ENCODE measurements at regions not wholly inside any gene's neighbourhood (a gene's known extent, or its start where the extent isn't known, plus 50 kb on each side); places are given as distances from the start of the nearest gene placed in this dataset.

- Histone ChIP-seq H4K20me1 (no peaks in the 10 kb centered on the region), H3K4me3 (no peak overlapping the region), H3K4me2 (peak overlapping the region in 2 of 11 experiments; percentile 3 to 11; a peak in 2 of 22 replicates), H3K9ac (no peak overlapping the region), H3K9me3 (replicated peaks in 1 of 11) (no peaks in the 10 kb centered on the region), H3K27me3 (no peaks in the 10 kb centered on the region), H3K4me1 (peaks cover 0 to 10% (median 0%) of the 10 kb centered on the region in 10 experiments; a peak in 3 of 20 replicates), H3K36me3 (no peaks in the 10 kb centered on the region), H3K27ac (no peak overlapping the region)
- TF ChIP-seq Cebpa-rat (IDR thresholded peaks at IDR 0.05) = no peak
These were observed 79.1 kb upstream of the C1QTNF7 start for GRCh38 chr4:15348695-15349094.

DNA sequence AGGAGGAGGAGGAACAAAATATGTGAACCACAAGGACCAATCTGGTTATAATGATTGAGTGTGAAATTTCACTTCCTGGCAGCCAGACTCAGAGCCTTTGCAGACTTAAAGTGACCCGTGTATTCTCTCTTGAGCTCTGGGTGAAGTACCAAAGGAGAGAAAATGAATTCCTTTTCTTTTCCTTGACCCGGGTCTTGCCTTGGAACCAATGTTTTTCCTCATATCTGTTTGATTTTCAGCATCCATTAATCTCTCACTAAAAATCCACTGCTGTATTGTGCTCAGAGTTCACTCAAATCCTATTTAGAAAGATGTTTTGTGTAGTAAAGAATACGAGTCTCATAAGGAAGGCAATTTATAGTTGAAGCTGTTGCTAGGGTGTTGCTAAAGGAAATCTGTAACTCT lies 78.3 kb upstream of the C1QTNF7 start:
- no peaks in the 10 kb centered on the region for H3K27me3 ChIP-seq
- no peak overlapping the region for H3K4me3 ChIP-seq
- no peak overlapping the region for H3K9ac ChIP-seq
- H3K9me3 ChIP-seq (replicated peaks in 1 of 11) = no peaks in the 10 kb centered on the region
- H3K4me2 ChIP-seq = peak overlapping the region in 2 of 11 experiments; percentile 3 to 11; a peak in 3 of 22 replicates
- no peak for TF ChIP-seq Cebpa-rat (IDR thresholded peaks at IDR 0.05)
- peaks cover 0 to 10% (median 0%) of the 10 kb centered on the region in 10 experiments; a peak in 3 of 20 replicates for H3K4me1 ChIP-seq
- H4K20me1 ChIP-seq = no peaks in the 10 kb centered on the region
- no peaks in the 10 kb centered on the region for H3K36me3 ChIP-seq
- no peak overlapping the region for H3K27ac ChIP-seq

DNA sequence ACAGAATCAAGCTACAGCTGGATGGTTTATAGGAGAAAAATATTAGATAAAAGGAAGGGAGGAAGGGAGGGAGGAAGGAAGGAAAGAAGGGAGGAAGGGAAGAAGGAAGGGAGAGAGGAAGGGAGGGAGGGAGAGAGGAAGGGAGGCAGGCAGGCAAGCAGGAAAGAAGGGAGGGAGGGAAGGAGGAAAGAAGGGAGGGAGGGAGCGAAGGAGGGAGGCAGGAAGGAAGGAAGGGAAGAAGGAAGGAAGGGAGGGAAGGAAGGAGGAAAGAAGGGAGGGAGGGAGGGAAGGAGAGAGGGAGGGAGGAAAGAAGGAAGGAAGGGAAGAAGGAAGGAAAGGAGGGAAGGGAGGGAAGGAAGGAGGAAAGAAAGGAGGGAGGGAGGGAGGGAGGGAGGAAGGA lies 77.9 kb upstream of the C1QTNF7 start:
- Histone ChIP-seq H3K4me3 (no peak overlapping the region), H3K27ac (no peak overlapping the region), H4K20me1 (no peaks in the 10 kb centered on the region), H3K9me3 (replicated peaks in 1 of 11) (no peaks in the 10 kb centered on the region), H3K27me3 (no peaks in the 10 kb centered on the region), H3K9ac (no peak overlapping the region), H3K4me2 (no peak overlapping the region), H3K4me1 (peaks cover 0 to 10% (median 0%) of the 10 kb centered on the region in 10 experiments; a peak in 3 of 20 replicates), H3K36me3 (no peaks in the 10 kb centered on the region)
- TF ChIP-seq Cebpa-rat (IDR thresholded peaks at IDR 0.05) = no peak

- no peaks in the 10 kb centered on the region for H3K27me3 ChIP-seq
- peaks cover 0 to 10% (median 0%) of the 10 kb centered on the region in 10 experiments; a peak in 3 of 20 replicates for H3K4me1 ChIP-seq
- H3K9me3 ChIP-seq (replicated peaks in 1 of 11) = no peaks in the 10 kb centered on the region
- no peak overlapping the region for H3K27ac ChIP-seq
- no peak overlapping the region for H3K4me2 ChIP-seq
- no peak overlapping the region for H3K9ac ChIP-seq
- no peak overlapping the region for H3K4me3 ChIP-seq
- H4K20me1 ChIP-seq = no peaks in the 10 kb centered on the region
- H3K36me3 ChIP-seq = no peaks in the 10 kb centered on the region
- no peak for TF ChIP-seq Cebpa-rat (IDR thresholded peaks at IDR 0.05)
These were observed 75.3 kb upstream of the C1QTNF7 start for GRCh38 chr4:15352524-15352923.

DNA sequence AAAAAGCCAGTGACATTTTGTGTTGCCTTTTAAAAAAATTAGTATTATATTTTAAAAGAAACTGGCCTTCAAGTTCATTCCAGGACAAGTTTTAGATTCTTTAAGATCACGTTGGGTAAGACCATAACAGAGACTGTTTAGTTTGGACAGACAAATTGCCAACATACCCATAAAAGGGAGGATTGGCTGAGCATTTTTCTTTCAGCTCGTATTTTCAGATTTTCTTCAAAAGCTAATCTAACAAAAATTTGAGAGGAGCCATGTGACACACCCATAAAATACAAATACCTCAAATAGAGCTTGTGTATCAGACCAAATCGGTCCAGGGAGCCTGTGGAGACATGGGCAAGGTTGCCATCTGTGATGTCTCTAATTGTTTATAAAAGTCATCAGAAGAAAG lies 74.6 kb upstream of the C1QTNF7 start:
- H4K20me1 ChIP-seq = no peaks in the 10 kb centered on the region
- no peak overlapping the region for H3K9ac ChIP-seq
- no peak overlapping the region for H3K27ac ChIP-seq
- H3K9me3 ChIP-seq (replicated peaks in 1 of 11) = no peaks in the 10 kb centered on the region
- no peak for TF ChIP-seq Cebpa-rat (IDR thresholded peaks at IDR 0.05)
- H3K4me3 ChIP-seq = no peak overlapping the region
- no peaks in the 10 kb centered on the region for H3K36me3 ChIP-seq
- H3K27me3 ChIP-seq = no peaks in the 10 kb centered on the region
- no peak overlapping the region for H3K4me2 ChIP-seq
- H3K4me1 ChIP-seq = peaks cover 0 to 10% (median 0%) of the 10 kb centered on the region in 10 experiments; a peak in 3 of 20 replicates

GRCh38 chr4:15354371-15355297 lies 73.2 kb upstream of the C1QTNF7 start:
- TF ChIP-seq Cebpa-rat (IDR thresholded peaks at IDR 0.05) = no peak

DNA sequence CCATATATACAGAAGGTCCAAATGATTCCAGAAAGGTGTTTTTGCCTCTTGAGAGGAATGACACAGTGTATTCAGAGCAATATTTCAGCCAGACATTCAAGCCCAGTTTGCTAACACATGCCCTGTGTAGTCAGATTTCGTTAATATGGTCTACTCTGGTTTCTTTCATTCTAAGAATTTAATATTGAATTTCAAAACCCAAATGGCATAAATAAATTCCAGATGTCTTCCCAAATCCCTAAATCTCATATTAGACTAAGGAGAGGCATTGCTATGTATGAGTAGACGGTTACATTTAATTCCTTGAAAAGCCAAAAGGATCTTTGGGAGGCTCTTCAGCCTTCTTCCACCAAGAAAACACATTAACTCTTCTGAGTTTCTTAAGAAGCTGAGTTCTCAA lies 66.3 kb upstream of the C1QTNF7 start:
- Histone ChIP-seq H3K27me3 (no peaks in the 10 kb centered on the region), H4K20me1 (no peaks in the 10 kb centered on the region), H3K4me1 (peaks cover 0 to 7% (median 2%) of the 10 kb centered on the region in 10 experiments; a peak in 11 of 20 replicates), H3K9me3 (replicated peaks in 1 of 11) (no peaks in the 10 kb centered on the region), H3K36me3 (no peaks in the 10 kb centered on the region), H3K4me3 (no peak overlapping the region), H3K27ac (no peak overlapping the region), H3K4me2 (no peak overlapping the region), H3K9ac (no peak overlapping the region)
- no peak for TF ChIP-seq Cebpa-rat (IDR thresholded peaks at IDR 0.05)

More at GRCh38 chr4:15354371-15355297, 73.2 kb upstream of the C1QTNF7 start:
- Histone ChIP-seq H3K27ac (no peak overlapping the region), H3K27me3 (no peaks in the 10 kb centered on the region), H3K4me1 (peaks cover 0 to 2% (median 0%) of the 10 kb centered on the region in 10 experiments; a peak in 2 of 20 replicates), H3K4me3 (no peak overlapping the region), H4K20me1 (no peaks in the 10 kb centered on the region), H3K9me3 (replicated peaks in 1 of 11) (no peaks in the 10 kb centered on the region), H3K36me3 (no peaks in the 10 kb centered on the region), H3K9ac (no peak overlapping the region), H3K4me2 (no peak overlapping the region)

GRCh38 chr4:15362541-15362940 lies 65.3 kb upstream of the C1QTNF7 start:
- Histone ChIP-seq H4K20me1 (no peaks in the 10 kb centered on the region), H3K27ac (no peak overlapping the region), H3K27me3 (no peaks in the 10 kb centered on the region), H3K4me2 (no peak overlapping the region), H3K4me1 (peaks cover 0 to 18% (median 11%) of the 10 kb centered on the region in 10 experiments; a peak in 11 of 20 replicates), H3K9ac (no peak overlapping the region), H3K4me3 (no peak overlapping the region), H3K9me3 (replicated peaks in 1 of 11) (no peaks in the 10 kb centered on the region), H3K36me3 (no peaks in the 10 kb centered on the region)
- no peak for TF ChIP-seq Cebpa-rat (IDR thresholded peaks at IDR 0.05)

GRCh38 chr4:15364183-15364582 lies 63.6 kb upstream of the C1QTNF7 start:
- Histone ChIP-seq H3K27me3 (no peaks in the 10 kb centered on the region), H3K9me3 (replicated peaks in 1 of 11) (no peaks in the 10 kb centered on the region), H3K4me2 (no peak overlapping the region), H3K4me1 (peaks cover 0 to 27% (median 18%) of the 10 kb centered on the region in 10 experiments; a peak in 12 of 20 replicates), H3K36me3 (no peaks in the 10 kb centered on the region), H3K9ac (no peak overlapping the region), H4K20me1 (no peaks in the 10 kb centered on the region), H3K4me3 (no peak overlapping the region), H3K27ac (no peak overlapping the region)
- TF ChIP-seq Cebpa-rat (IDR thresholded peaks at IDR 0.05) = no peak
